Memory B cell (primary cell): ENCODE measurements at regions not wholly inside any gene's neighbourhood (a gene's known extent, or its start where the extent isn't known, plus 50 kb on each side); places are given as distances from the start of the nearest gene placed in this dataset.
A peak's percentile ranks its signal among the peaks of the same experiment; 100 is the strongest.

Experiments
- ATAC-seq: fragments of 150-1000 bp; cut with Tn5 transposase; 2 replicates; pipeline ENCODE4 v1.10.0; 2021; ENCODE audit warnings: low read depth, mild to moderate bottlenecking, moderate library complexity
- DNase-seq, 2 donors: peaks; one replicate each; pipeline ENCODE4 v3.0.0; 2022; ENCODE audit warnings: low spot score in 2 of 2
- H3K27ac Mint-ChIP-seq: one replicate; pipeline ENCODE4 v1.8.0; 2022; ENCODE audit warnings: mild to moderate bottlenecking, moderate library complexity, mixed read lengths
- H3K27me3 Mint-ChIP-seq: one replicate; pipeline ENCODE4 v1.8.0; 2022; ENCODE audit warnings: mixed read lengths
- H3K36me3 Mint-ChIP-seq: one replicate; pipeline ENCODE4 v1.8.0; 2022; ENCODE audit warnings: mild to moderate bottlenecking, mixed read lengths
- H3K4me1 Mint-ChIP-seq: one replicate; pipeline ENCODE4 v1.8.0; 2022; ENCODE audit warnings: mixed read lengths
- H3K4me3 Mint-ChIP-seq: one replicate; pipeline ENCODE4 v1.8.0; 2022; ENCODE audit warnings: mild to moderate bottlenecking, moderate library complexity, mixed read lengths
- H3K9me3 Mint-ChIP-seq: one replicate; pipeline ENCODE4 v1.8.0; 2022; ENCODE audit warnings: mixed read lengths

DNA sequence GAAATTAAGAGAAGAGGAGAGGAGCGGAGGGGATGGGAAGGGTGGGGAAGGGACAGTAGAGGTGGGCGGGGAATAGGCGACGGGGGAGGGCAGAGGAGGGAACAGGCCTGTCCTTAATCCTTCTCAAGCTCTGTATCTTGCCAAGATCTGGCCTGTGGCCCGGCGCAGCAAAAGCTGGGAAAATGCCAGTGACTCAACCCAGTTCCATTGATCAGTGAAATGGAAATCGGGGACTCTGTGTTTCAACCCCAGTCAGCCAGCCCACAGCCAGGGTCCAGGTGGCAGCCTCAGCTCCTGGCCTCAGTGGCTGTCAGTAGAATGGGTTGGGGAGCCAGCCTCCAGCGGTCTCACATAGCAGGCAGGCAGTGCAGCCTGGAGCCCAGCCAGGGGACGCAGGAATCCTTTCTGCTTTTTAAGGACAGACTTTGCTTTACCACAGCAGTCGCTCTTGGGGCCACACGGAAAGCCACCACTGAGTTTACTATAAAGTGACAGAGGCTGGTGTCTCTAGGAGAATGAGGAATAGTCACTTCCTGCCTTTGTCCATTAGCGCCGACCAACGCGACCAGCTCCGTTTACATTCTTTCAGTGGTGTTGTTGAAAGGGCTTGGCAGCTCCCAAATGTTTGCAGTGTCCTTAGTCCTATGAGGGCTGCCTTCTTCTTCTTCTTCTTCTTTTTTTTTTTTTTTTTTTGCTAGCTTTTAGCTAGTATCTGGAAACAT, 128.0 kb downstream of the RIN2 start:
- Mint-ChIP-seq H3K27ac (no peak overlapping the region), H3K36me3 (no peaks in the 10 kb centered on the region), H3K27me3 (peaks cover 12% of the 10 kb centered on the region)

DNA sequence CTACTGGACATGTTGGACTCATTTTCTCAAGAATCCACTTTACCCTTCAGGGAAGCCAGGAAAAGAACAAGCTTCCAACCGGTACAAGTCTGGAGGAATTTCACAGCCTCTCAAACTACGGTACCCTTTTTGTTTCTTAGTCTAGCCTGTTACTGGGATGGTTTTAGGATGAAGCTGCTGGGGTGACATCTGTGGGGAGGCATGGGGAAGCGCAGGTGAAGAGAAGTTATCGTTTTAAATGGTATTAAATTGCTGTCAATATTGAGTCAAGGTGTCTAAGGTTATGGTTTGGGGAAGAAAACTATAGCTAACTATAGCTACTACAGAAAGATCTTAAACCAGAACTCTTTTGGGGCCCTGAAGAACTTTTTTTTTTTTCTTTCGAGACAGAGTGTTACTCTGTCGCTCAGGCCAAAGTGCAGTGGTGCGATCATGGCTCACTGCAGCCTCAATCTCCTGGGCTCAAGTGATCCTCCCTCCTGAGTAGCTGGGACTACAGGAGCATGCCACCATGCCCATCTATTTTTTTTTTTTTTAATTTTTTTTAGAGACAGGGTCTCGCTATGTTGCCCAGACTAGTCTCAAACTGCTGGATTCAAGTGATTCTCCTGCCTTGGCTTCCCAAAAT, 128.7 kb downstream of the RIN2 start:
- Mint-ChIP-seq H3K27me3 (peaks cover 12% of the 10 kb centered on the region), H3K4me1 (peaks cover 4% of the 10 kb centered on the region), H3K4me3 (no peak overlapping the region), H3K36me3 (no peaks in the 10 kb centered on the region), H3K27ac (no peak overlapping the region), H3K9me3 (no peaks in the 10 kb centered on the region)
- DNase-seq: no peak
- no peak for ATAC-seq

More for the DNA sequence above, 128.0 kb downstream of the RIN2 start:
- Mint-ChIP-seq H3K4me3 (no peak overlapping the region), H3K9me3 (no peaks in the 10 kb centered on the region), H3K4me1 (peaks cover 4% of the 10 kb centered on the region)
- ATAC-seq (no peak), DNase-seq (no peak)

DNA sequence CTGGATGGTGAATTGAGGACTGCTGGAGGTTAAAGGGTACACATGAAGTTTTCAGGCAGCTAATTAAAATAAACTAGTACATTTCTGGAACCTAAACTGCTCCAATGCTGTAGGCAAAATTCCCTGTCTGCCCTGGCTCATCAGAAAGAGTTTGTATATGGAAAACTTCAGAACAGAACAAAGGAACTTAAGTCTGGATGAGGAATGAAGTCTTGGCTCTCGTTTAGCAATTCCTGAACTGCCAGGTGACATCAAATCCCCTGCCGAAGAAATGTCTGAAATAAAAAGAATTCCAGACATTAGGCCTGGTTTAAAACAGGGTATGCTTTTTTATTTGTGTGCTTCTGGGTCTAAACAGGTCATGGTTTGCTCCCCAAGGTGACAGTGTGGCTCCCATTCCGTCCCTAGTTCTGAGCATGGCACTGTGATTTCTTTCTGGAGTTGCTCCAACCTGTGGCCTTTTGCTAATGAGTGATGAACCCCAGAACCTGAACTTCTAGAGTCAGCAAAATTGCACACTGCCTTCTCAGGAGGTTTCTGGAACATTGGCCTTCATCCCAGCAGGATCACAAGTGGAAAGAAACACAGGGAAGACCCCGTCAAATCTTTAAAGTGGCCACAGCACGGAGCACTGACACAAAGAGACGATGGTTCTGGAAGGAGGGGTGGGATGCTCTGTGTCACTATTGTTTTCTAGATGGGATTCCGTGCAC, 129.4 kb upstream of the NAA20 start:
- Mint-ChIP-seq H3K9me3 (no peaks in the 10 kb centered on the region), H3K4me3 (no peak overlapping the region), H3K27ac (no peak overlapping the region), H3K36me3 (no peaks in the 10 kb centered on the region), H3K4me1 (peaks cover 4% of the 10 kb centered on the region), H3K27me3 (peaks cover 15% of the 10 kb centered on the region)
- DNase-seq (no peak), ATAC-seq (no peak)

DNA sequence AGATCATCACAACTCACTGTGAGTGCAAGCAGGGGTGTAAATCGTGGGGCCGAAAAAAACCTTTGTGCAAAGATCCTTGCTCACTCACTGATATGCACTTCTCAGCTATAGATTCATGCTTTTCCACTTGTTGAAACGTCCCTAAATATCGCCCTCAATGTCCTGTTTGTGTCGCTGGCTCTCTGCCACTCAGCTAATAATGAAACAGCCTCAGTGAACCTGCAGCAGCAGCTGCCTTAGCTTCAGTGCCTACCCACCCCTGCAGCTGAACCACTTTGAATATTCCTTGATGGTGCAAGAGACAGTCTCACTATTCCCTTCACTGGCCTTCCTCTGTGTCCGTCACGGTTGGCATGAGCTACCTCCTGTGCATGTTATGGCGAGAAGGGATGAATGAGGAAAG, 128.9 kb upstream of the NAA20 start:
- peaks cover 4% of the 10 kb centered on the region for H3K4me1 Mint-ChIP-seq
- H3K27me3 Mint-ChIP-seq: peaks cover 12% of the 10 kb centered on the region
- H3K9me3 Mint-ChIP-seq: no peaks in the 10 kb centered on the region
- DNase-seq (no peak), ATAC-seq (no peak)
- no peak overlapping the region for H3K27ac Mint-ChIP-seq
- H3K4me3 Mint-ChIP-seq: no peak overlapping the region
- H3K36me3 Mint-ChIP-seq: no peaks in the 10 kb centered on the region

DNA sequence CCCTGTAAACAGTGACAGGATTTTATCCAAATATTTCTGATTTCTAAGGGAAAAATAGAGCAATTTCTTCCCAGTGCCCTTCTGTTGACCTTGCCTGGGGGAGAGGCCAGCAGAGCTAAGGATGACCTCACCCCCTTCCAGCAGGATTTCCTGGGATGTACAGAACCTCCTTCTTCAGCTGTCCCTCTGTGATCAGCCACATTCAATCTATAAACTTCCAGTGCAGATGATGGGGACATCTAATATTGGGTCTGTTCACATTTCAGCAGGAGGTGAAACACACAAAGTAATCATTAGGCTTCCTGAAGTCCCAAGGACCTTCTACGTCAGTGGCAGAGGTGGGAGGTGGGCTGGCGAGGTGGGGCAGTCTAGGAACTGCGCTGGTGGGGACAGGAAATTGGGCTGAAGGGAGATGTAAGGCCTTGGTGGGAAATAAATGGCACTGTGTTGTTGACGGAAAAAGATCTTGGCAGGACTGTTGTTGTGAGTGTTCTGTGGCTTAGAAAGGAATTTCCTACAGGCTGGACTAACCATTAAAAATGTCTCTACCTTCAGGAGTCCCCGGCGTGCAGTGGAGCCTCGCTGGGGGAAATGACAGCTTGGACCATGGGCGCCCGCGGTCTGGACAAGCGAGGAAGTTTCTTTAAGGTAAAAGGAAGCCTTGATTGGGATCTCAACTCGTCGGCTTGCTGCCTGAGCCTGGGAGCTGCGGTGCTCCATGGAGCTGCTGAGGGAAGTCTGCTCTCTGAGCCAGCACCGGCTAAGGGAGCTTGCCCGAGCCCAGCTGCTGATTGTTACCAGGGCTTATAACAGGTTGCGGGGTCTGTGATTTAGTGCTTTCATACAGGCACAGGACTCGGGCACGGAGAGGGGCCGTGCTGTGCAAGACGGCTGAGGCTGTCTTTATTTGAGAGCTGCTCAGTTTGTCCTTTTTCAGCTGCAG, 127.9 kb upstream of the NAA20 start:
- no peaks in the 10 kb centered on the region for H3K36me3 Mint-ChIP-seq
- no peaks in the 10 kb centered on the region for H3K9me3 Mint-ChIP-seq
- H3K4me3 Mint-ChIP-seq: no peak overlapping the region
- H3K27ac Mint-ChIP-seq: no peak overlapping the region
- ATAC-seq (no peak), DNase-seq (no peak)
- H3K27me3 Mint-ChIP-seq: peaks cover 12% of the 10 kb centered on the region
- H3K4me1 Mint-ChIP-seq: peaks cover 4% of the 10 kb centered on the region

DNA sequence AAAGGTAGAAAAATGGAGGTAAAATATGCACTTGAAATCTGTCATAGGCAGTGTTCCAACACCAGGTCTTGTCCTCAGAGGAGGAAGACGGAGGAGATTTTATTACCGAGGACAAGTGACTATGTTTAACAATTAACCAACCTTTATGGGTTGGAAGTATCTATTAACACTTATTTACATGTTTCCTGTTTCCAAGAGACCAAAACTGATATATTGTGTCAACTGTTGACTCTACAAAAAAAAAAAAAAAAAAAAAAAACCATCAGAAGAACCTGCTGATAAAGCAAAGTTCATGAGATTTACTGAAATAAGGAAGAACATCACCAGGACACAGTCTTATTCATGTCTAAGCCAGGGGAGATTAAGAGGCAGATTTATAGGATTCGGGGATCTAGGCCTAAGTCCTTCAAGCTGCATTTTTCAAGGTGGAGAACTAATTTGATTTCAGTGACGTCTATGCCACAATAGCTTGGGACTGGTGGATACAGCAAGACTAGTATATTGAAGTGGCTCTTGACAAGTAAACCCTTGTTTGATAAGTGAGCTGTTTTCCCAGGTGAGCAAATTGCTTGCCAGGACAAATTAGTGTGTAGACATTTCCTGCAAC, 126.6 kb upstream of the NAA20 start:
- Mint-ChIP-seq H3K36me3 (no peaks in the 10 kb centered on the region), H3K27me3 (peaks cover 17% of the 10 kb centered on the region), H3K4me3 (no peak overlapping the region), H3K9me3 (no peaks in the 10 kb centered on the region), H3K27ac (no peak overlapping the region), H3K4me1 (peaks cover 4% of the 10 kb centered on the region)
- DNase-seq: no peak
- ATAC-seq: no peak

DNA sequence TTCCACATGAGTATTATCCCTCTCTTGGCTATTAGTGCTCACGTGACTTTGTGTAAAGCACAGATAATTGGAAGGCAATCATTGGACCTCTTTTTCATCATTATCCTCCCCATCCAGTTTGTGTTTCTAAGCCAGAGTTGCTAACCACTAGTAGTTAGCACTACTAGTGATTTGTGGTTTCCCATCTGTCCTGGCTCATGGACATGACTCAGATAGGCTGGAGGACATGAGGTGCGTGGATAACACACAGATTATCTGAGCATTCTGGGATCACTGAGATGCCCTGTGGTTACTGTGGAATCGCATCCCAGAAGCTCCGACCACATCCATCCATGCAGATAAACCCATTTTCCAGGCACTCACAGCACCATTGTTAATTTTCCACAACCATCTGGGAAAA, 123.8 kb upstream of the NAA20 start:
- ATAC-seq (no peak), DNase-seq (no peak)
- Mint-ChIP-seq H3K4me3 (no peak overlapping the region), H3K27ac (no peak overlapping the region), H3K36me3 (no peaks in the 10 kb centered on the region), H3K27me3 (peaks cover 15% of the 10 kb centered on the region), H3K4me1 (peaks cover 4% of the 10 kb centered on the region), H3K9me3 (no peaks in the 10 kb centered on the region)

DNA sequence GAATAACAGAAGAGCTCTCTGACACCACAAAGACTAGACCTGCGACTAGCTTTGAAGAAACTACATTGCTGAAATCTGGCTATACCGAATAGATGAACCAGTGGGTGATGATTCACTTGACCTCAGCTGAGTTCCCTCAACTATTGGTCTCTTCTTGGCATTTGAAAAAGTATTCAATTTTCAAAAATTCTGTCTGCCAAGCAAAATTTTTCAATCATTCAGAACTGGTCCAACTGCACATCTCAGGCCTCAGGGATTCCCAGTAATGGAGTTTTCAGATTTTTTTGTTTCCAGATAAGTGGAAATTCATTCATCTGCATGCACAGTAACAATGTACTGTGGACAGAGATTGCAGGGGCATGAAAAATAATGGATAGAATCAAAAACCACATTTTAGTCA, 121.4 kb upstream of the NAA20 start:
- no peaks in the 10 kb centered on the region for H3K4me1 Mint-ChIP-seq
- peaks cover 12% of the 10 kb centered on the region for H3K27me3 Mint-ChIP-seq
- H3K27ac Mint-ChIP-seq: no peak overlapping the region
- H3K36me3 Mint-ChIP-seq: no peaks in the 10 kb centered on the region
- peaks cover 4% of the 10 kb centered on the region for H3K9me3 Mint-ChIP-seq
- no peak overlapping the region for H3K4me3 Mint-ChIP-seq
- DNase-seq (no peak), ATAC-seq (no peak)

DNA sequence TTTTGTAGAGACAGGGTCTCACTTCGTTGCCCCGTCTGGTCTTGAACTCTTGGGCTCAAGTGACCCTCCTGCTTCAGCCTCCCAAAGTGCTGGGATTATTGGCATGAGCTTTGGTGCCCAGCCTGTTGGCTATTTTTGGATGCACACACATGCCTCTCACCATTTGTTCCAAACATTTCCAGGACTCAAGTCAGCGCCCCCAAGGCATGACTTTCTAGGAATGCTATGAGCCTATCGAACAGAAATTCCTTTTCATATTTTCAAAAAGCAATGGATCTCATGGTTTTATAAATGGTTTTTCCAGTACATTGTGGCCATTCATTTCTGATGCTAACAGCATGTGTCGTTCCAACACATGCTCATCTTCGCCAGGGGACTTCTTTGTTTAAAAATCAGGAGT, 119.3 kb upstream of the NAA20 start:
- H3K4me3 Mint-ChIP-seq: no peak overlapping the region

DNA sequence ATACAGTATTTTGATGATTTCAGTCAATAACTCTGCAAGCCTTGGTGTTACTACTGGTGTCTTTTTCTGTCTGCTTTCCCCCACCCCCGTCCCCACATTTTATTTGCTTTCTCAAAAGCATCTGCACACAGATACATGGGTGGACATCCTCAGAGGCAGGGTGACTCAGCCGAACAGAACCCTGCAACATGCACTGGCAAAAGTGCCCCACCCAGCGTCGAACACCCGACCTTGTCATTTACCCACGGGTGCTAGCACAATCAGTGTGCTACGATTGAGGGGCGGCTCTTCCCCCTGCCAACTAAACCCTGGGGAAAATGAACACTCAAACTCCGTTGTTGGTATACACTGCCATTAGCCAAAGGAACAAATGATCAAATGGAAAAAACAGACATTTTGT, 115.9 kb upstream of the NAA20 start:
- Mint-ChIP-seq H3K27ac (no peak overlapping the region), H3K9me3 (peaks cover 4% of the 10 kb centered on the region), H3K27me3 (peaks cover 5% of the 10 kb centered on the region), H3K36me3 (no peaks in the 10 kb centered on the region), H3K4me1 (peaks cover 5% of the 10 kb centered on the region), H3K4me3 (no peak overlapping the region)
- DNase-seq (no peak), ATAC-seq (no peak)

More for the DNA sequence above, 119.3 kb upstream of the NAA20 start:
- Mint-ChIP-seq H3K27me3 (peaks cover 10% of the 10 kb centered on the region), H3K27ac (no peak overlapping the region), H3K4me1 (no peaks in the 10 kb centered on the region), H3K36me3 (no peaks in the 10 kb centered on the region), H3K9me3 (peaks cover 4% of the 10 kb centered on the region)
- ATAC-seq: no peak
- DNase-seq: no peak

DNA sequence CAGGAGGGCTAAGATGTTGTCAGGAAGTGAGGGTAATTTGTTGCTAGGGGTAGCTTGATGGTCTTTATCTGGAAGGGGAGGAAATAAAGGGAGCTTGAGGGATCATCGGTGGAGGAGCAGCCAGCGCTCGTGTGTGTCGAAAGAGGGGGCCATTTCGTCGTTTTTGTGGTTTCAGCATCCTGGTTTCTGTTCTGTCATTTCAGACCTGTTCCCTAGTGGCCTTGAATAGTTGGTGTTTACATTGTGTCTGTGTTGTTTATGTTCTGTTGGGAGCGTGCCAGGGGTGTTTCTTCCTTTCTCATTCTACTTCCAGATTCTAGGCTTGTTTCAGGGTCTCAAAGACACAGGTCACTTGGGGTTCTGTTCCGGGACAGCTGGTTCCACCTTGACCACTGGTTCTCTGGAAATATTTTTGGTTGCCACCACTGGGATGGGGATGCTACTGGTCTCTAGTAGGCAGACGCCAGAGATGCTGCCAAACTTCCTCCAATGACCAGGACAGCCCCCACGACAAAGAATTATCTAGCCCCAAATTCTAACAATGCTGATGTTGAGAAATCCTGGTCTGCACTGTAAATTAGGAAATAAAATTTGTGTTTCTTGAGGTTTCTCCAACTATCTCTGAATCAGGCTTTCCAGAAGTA, 113.9 kb upstream of the NAA20 start:
- peaks cover 4% of the 10 kb centered on the region for H3K9me3 Mint-ChIP-seq
- H3K27me3 Mint-ChIP-seq: peaks cover 5% of the 10 kb centered on the region
- no peak overlapping the region for H3K4me3 Mint-ChIP-seq
- H3K27ac Mint-ChIP-seq: no peak overlapping the region
- H3K36me3 Mint-ChIP-seq: no peaks in the 10 kb centered on the region
- peaks cover 5% of the 10 kb centered on the region for H3K4me1 Mint-ChIP-seq
- DNase-seq (peak; percentile 19 to 38), ATAC-seq (peak; percentile 98)

DNA sequence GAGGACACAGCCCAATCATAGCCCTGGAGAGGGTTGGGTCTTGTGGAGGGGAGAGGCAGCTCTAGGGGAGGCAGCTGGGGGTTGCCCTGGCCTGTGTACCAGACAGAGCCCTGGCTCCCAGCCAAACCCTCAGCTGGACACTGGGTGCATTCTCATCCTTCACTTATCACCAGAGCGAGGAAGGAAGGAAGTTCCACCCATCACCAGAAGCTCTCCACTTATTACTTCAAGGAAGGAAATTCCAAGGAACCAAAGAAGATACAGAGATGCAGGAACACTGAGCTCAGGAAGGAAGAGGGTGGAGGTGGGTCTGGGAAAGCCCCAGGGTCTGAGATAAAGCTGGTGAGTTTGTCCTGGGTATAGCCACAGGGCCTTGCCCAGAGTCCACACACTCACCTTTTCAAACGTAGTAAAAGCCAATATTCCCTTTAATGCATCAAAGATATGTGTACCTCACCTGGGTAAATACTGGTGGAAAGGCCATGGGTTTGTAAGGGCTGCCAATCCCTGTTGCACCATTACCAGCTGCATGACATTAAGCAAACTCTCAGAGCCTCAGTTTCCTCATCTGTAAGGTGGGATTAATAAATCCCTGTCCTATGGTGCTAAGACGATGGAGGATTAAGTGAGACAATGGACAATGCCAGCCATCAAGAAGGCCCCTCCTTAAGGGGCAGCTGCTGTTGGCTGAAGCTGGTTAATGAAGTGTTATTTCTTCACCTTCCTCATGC, 109.7 kb upstream of the NAA20 start:
- no peak for DNase-seq
- Mint-ChIP-seq H3K27ac (no peak overlapping the region), H3K27me3 (no peaks in the 10 kb centered on the region), H3K4me3 (no peak overlapping the region), H3K9me3 (no peaks in the 10 kb centered on the region), H3K4me1 (peaks cover 9% of the 10 kb centered on the region), H3K36me3 (no peaks in the 10 kb centered on the region)
- ATAC-seq: no peak
